ENCODE measurements at regions not wholly inside any gene's neighbourhood (a gene's known extent, or its start where the extent isn't known, plus 50 kb on each side); places are given as distances from the start of the nearest gene placed in this dataset.

- DNase-seq (ENCODE audit: low read depth) = no peak
- no peak for TF ChIP-seq CTCF (IDR thresholded peaks at IDR 0.05; ENCODE audit: insufficient read depth, low read depth, low read length, missing control alignments)
- no peak overlapping the region for H3K4me3 ChIP-seq (ENCODE audit: low read depth, low read length)
Measured at GRCh38 chr12:132397152-132397933, 68.0 kb upstream of the GALNT9 start.

DNA sequence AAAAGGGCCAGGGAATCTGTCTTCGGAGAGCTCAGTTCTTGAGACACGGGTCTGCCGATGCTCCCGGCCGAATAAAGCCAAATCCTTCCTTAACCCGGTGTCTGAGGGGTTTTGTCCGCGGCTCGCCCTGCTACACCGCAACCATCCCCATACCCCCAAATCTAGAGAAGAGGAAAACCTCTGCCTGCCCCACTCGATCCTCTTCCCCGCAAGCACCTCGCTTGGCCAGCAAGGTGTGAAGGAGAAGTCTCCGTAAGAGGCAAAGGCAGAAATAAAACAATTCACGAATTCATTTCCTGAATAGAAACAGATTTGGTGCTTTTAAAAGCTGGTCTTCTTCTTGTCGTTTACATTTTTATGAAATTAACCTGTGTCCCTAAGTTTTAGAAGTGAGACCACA is 67.3 kb upstream of the GALNT9 start:
- no peak for DNase-seq (ENCODE audit: low read depth)
- H3K4me3 ChIP-seq (ENCODE audit: low read depth, low read length) = no peak overlapping the region
- TF ChIP-seq CTCF (IDR thresholded peaks at IDR 0.05; ENCODE audit: insufficient read depth, low read depth, low read length, missing control alignments) = no peak

DNA sequence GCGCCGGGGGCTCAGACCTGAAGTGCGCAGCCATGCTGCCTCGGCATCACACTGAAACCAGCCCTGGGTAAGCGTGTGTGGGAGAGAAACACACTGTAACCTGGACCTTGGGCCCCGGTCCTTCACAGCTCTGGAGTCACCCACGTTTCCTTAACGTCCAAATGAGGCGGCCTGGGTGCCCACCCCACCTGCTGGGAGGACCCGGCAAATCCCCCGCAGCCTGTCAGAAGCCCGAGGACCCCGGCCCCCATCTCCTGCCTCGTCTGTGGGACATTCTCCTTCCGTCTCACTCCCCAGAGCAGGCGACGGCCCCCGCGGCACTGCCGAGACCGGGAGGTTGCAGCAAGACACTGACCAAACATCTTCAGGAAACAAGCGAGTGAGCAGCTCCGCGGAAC is 66.5 kb upstream of the GALNT9 start:
- H3K4me3 ChIP-seq (ENCODE audit: low read depth, low read length) = no peak overlapping the region
- no peak for TF ChIP-seq CTCF (IDR thresholded peaks at IDR 0.05; ENCODE audit: insufficient read depth, low read depth, low read length, missing control alignments)
- DNase-seq (ENCODE audit: low read depth) = no peak

DNA sequence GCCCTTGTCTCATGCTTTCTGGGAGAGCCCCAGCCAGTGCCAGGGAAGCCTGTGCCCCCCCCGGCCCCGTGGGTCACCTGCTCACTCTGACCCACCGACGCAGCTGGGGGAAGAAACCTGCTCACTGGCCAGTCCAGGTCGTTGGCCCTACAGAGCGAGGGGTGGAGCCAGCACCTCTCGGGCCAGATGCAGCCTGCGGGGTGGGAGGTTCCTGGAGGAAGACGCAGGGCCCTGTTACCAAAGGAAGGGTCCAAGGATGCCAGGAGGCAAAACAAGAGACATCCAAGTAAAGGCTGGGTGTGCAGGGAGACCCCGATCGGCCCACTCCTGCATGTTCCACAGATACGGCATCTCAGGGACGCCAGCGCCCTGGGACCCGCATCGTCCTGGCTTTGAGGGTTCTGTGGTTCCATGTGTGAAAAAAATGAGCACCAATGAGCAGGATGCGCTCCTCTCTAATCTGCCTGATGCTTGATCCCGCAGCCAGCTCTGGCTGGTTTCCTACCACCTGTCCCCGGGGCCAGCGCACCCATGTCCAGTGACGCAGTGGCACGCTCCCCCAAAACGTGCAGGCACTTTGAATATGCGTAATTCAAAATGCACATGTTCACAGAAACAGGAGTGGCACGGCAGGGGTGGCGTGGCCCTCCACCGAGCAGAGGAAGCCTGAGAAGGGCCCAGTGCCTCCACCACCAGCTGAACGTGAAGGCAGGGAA is 66.0 kb upstream of the GALNT9 start:
- TF ChIP-seq CTCF (IDR thresholded peaks at IDR 0.05; ENCODE audit: insufficient read depth, low read depth, low read length, missing control alignments) = no peak
- no peak overlapping the region for H3K4me3 ChIP-seq (ENCODE audit: low read depth, low read length)
- DNase-seq (ENCODE audit: low read depth) = no peak

DNA sequence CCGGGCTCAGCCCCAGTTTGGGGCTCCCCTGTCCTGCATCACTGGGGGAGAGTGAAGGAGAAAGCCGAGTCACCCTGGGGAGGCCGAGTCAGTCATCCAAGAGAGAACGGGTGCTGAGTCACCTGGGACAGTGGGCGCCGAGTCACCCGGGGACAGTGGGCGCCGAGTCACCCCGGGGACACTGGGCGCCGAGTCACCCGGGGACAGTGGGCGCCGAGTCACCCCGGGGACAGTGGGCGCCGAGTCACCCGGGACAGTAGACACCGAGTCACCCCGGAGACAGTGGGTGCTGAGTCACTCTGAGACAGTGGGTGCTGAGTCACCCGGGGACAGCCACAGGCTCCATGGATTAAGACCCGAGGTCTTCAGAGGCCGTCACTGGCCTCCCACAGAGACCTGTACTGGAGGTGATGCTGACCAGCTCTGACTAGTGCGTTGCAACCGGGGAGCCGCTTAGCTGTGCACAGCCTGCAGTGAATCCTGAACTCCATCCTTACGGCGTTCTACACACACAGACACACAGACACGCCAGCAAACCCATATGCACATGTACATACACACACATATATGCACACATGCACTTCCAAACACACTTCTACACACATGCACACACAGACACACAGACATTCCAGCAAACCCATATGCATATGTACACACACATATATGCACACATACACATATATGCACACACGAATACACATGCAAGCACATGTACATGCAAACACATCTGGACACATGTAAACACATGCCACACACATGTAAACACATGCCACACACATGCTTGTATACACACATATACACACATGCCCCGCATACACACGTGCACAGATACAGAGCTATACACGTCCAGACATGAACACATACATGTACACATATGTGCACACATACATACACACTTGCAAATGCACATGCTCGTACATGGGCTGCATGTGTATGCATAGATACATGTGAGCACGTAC is 64.9 kb upstream of the GALNT9 start:
- TF ChIP-seq CTCF (IDR thresholded peaks at IDR 0.05; ENCODE audit: insufficient read depth, low read depth, low read length, missing control alignments) = no peak
- no peak overlapping the region for H3K4me3 ChIP-seq (ENCODE audit: low read depth, low read length)
- DNase-seq (ENCODE audit: low read depth) = no peak

DNA sequence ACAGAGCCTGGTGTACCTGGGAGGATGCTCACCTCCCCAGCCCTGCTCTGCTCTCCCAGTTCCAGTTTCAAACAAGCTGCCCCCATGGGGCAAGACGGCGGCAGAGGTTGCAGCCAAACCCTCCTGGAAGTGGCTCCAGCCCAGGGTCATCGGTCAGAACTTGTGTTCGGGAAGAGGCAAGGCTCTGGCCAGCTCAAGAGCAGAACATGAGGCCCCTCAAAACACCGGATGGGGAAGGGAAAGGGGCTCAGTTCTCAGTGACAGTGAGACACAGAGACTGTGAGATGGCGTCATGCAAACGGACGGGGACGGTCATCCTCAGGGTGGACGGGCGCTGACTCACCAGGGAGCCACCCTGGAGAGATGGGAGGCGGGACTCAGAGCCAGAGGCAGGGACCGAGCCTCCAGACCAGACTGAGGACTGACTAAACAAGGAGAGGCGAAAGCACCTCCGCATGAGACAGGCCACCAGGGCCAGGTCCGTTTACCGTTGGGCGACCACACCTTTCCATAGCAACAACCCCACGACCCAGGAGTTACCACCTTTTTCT is 63.9 kb upstream of the GALNT9 start:
- no peak for TF ChIP-seq CTCF (IDR thresholded peaks at IDR 0.05; ENCODE audit: insufficient read depth, low read depth, low read length, missing control alignments)
- H3K4me3 ChIP-seq (ENCODE audit: low read depth, low read length) = no peak overlapping the region
- DNase-seq (ENCODE audit: low read depth) = no peak

Measured in GM12865 (cell line).